Esophagus squamous epithelium (tissue), 4 donors: ENCODE measurements at regions not wholly inside any gene's neighbourhood (a gene's known extent, or its start where the extent isn't known, plus 50 kb on each side); places are given as distances from the start of the nearest gene placed in this dataset.

Source experiments
- POLR2A ChIP-seq, 4 donors: fragments of 450-650 bp; IDR thresholded peaks; one replicate each; pipeline ENCODE4 v1.6.1; 2017; ENCODE audit warnings: antibody characterized with exemption in 4 of 4, mild to moderate bottlenecking in 4 of 4, moderate library complexity in 3 of 4
- TF ChIP-seq, protein P1 (sequence below), 6 experiments: fragments of 450-650 bp in 4 of 6; fragments of 200-600 bp in 2 of 6; sonication (generic) in 2 of 6; IDR thresholded peaks; one replicate each; pipeline ENCODE4 v1.5.1; 2016 to 2019; ENCODE audit warnings: antibody characterized with exemption in 6 of 6, mild to moderate bottlenecking in 4 of 6, moderate library complexity in 4 of 6

GRCh38 chr7:34544621-34545020 lies 113.4 kb upstream of the NPSR1 start:
- TF ChIP-seq, protein P1, sequence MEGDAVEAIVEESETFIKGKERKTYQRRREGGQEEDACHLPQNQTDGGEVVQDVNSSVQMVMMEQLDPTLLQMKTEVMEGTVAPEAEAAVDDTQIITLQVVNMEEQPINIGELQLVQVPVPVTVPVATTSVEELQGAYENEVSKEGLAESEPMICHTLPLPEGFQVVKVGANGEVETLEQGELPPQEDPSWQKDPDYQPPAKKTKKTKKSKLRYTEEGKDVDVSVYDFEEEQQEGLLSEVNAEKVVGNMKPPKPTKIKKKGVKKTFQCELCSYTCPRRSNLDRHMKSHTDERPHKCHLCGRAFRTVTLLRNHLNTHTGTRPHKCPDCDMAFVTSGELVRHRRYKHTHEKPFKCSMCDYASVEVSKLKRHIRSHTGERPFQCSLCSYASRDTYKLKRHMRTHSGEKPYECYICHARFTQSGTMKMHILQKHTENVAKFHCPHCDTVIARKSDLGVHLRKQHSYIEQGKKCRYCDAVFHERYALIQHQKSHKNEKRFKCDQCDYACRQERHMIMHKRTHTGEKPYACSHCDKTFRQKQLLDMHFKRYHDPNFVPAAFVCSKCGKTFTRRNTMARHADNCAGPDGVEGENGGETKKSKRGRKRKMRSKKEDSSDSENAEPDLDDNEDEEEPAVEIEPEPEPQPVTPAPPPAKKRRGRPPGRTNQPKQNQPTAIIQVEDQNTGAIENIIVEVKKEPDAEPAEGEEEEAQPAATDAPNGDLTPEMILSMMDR (IDR thresholded peaks at IDR 0.05): no peak
- TF ChIP-seq POLR2A (IDR thresholded peaks at IDR 0.05): no peak
